HEK293 (cell line): ENCODE measurements at regions not wholly inside any gene's neighbourhood (a gene's known extent, or its start where the extent isn't known, plus 50 kb on each side); places are given as distances from the start of the nearest gene placed in this dataset.

ENCODE experiments used
- BCL11B ChIP-seq: fragments of 450-650 bp; formaldehyde crosslinking; IDR thresholded peaks from 2 replicates; pipeline ENCODE4 v1.5.1; 2016; ENCODE audit warnings: low read depth, missing biosample characterization, missing genetic modification characterization
- GFI1B ChIP-seq: fragments of 450-650 bp; formaldehyde crosslinking; IDR thresholded peaks from 2 replicates; pipeline ENCODE4 v1.5.1; 2016; ENCODE audit warnings: missing biosample characterization, missing genetic modification characterization
- GLIS1 ChIP-seq: fragments of 450-650 bp; formaldehyde crosslinking; IDR thresholded peaks from 2 replicates; pipeline ENCODE4 v1.5.1; 2016; ENCODE audit warnings: missing biosample characterization, missing genetic modification characterization
- GLIS2 ChIP-seq: fragments of 450-650 bp; formaldehyde crosslinking; IDR thresholded peaks from 2 replicates; pipeline ENCODE4 v1.5.1; 2016; ENCODE audit warnings: missing biosample characterization, missing genetic modification characterization
- HOXA7 ChIP-seq: sonication (generic); formaldehyde crosslinking; IDR thresholded peaks from 2 replicates; pipeline ENCODE4 v1.8.1; 2022; ENCODE audit warnings: missing genetic modification reagents, borderline replicate concordance
- OVOL3 ChIP-seq: fragments of 450-650 bp; formaldehyde crosslinking; IDR thresholded peaks from 2 replicates; pipeline ENCODE4 v1.5.1; 2016; ENCODE audit warnings: missing biosample characterization, missing genetic modification characterization
- PBX3 ChIP-seq: sonication (generic); formaldehyde crosslinking; IDR thresholded peaks from 2 replicates; pipeline ENCODE4 v1.8.1; 2022; ENCODE audit warnings: mild to moderate bottlenecking, moderate library complexity, missing genetic modification reagents
- SP7 ChIP-seq: fragments of 450-650 bp; formaldehyde crosslinking; IDR thresholded peaks from 2 replicates; pipeline ENCODE4 v1.5.1; 2016; ENCODE audit warnings: missing biosample characterization, missing genetic modification characterization
- YY2 ChIP-seq: fragments of 450-650 bp; formaldehyde crosslinking; IDR thresholded peaks from 2 replicates; pipeline ENCODE4 v1.5.1; 2016; ENCODE audit warnings: missing biosample characterization, missing genetic modification characterization
- ZBTB10 ChIP-seq: fragments of 450-650 bp; formaldehyde crosslinking; IDR thresholded peaks from 2 replicates; pipeline ENCODE4 v1.5.1; 2016; ENCODE audit warnings: missing biosample characterization, missing genetic modification characterization
- ZBTB20 ChIP-seq: fragments of 450-650 bp; formaldehyde crosslinking; IDR thresholded peaks from 2 replicates; pipeline ENCODE4 v1.5.1; 2016; ENCODE audit warnings: missing biosample characterization, missing genetic modification characterization
- ZBTB26 ChIP-seq: fragments of 450-650 bp; formaldehyde crosslinking; optimal IDR thresholded peaks from 2 replicates; pipeline ENCODE3; 2016; ENCODE audit warnings: missing biosample characterization, mild to moderate bottlenecking, missing genetic modification characterization
- ZEB2 ChIP-seq: fragments of 450-650 bp; formaldehyde crosslinking; IDR thresholded peaks from 2 replicates; pipeline ENCODE4 v1.5.1; 2016; ENCODE audit warnings: missing biosample characterization, missing genetic modification characterization
- ZFHX2 ChIP-seq: fragments of 450-650 bp; formaldehyde crosslinking; conservative IDR thresholded peaks from 2 replicates; pipeline ENCODE4 v1.5.1; 2016; ENCODE audit warnings: missing biosample characterization, missing genetic modification characterization
- ZFP37 ChIP-seq: fragments of 450-650 bp; formaldehyde crosslinking; IDR thresholded peaks from 2 replicates; pipeline ENCODE4 v1.5.1; 2016; ENCODE audit warnings: missing biosample characterization, missing genetic modification characterization
- ZIC2 ChIP-seq: fragments of 450-650 bp; formaldehyde crosslinking; IDR thresholded peaks from 2 replicates; pipeline ENCODE4 v1.5.1; 2016; ENCODE audit warnings: missing biosample characterization, missing genetic modification characterization
- ZNF2 ChIP-seq: fragments of 450-650 bp; formaldehyde crosslinking; IDR thresholded peaks from 2 replicates; pipeline ENCODE4 v1.5.1; 2016; ENCODE audit warnings: missing biosample characterization, missing genetic modification characterization
- ZNF214 ChIP-seq: fragments of 450-650 bp; formaldehyde crosslinking; IDR thresholded peaks from 2 replicates; pipeline ENCODE4 v1.5.1; 2017; ENCODE audit warnings: missing biosample characterization, mild to moderate bottlenecking, missing genetic modification characterization, borderline replicate concordance
- ZNF26 ChIP-seq: fragments of 450-650 bp; formaldehyde crosslinking; IDR thresholded peaks from 2 replicates; pipeline ENCODE4 v1.5.1; 2016; ENCODE audit warnings: missing biosample characterization, missing genetic modification characterization
- ZNF311 ChIP-seq: fragments of 450-650 bp; formaldehyde crosslinking; IDR thresholded peaks from 2 replicates; pipeline ENCODE4 v1.5.1; 2017; ENCODE audit warnings: missing biosample characterization, missing genetic modification characterization, borderline replicate concordance
- ZNF366 ChIP-seq: fragments of 450-650 bp; formaldehyde crosslinking; conservative IDR thresholded peaks from 2 replicates; pipeline ENCODE4 v1.5.1; 2016; ENCODE audit warnings: missing biosample characterization, missing genetic modification characterization
- ZNF398 ChIP-seq: fragments of 450-650 bp; formaldehyde crosslinking; IDR thresholded peaks from 2 replicates; pipeline ENCODE4 v1.5.1; 2017; ENCODE audit warnings: missing biosample characterization, missing genetic modification characterization
- ZNF501 ChIP-seq: fragments of 450-650 bp; formaldehyde crosslinking; IDR thresholded peaks from 2 replicates; pipeline ENCODE4 v1.5.1; 2016; ENCODE audit warnings: missing biosample characterization, missing genetic modification characterization
- ZNF513 ChIP-seq: fragments of 450-650 bp; IDR thresholded peaks from 2 replicates; pipeline ENCODE4 v1.5.1; 2018; ENCODE audit warnings: missing biosample characterization, missing genetic modification characterization
- ZNF549 ChIP-seq: fragments of 450-650 bp; IDR thresholded peaks from 2 replicates; pipeline ENCODE4 v1.5.1; 2018; ENCODE audit warnings: missing biosample characterization, missing genetic modification characterization, mild to moderate bottlenecking, inconsistent platforms, moderate library complexity
- ZNF600 ChIP-seq: fragments of 450-650 bp; formaldehyde crosslinking; IDR thresholded peaks from 2 replicates; pipeline ENCODE4 v1.5.1; 2016; ENCODE audit warnings: missing biosample characterization, missing genetic modification characterization
- ZNF660 ChIP-seq: fragments of 450-650 bp; IDR thresholded peaks from 2 replicates; pipeline ENCODE4 v1.5.1; 2018; ENCODE audit warnings: missing biosample characterization, mild to moderate bottlenecking, missing genetic modification characterization
- ZNF701 ChIP-seq: fragments of 450-650 bp; formaldehyde crosslinking; IDR thresholded peaks from 2 replicates; pipeline ENCODE4 v1.5.1; 2016; ENCODE audit warnings: missing biosample characterization, missing genetic modification characterization
- ZNF791 ChIP-seq: fragments of 450-650 bp; formaldehyde crosslinking; IDR thresholded peaks from 2 replicates; pipeline ENCODE4 v1.5.1; 2016; ENCODE audit warnings: missing biosample characterization, missing genetic modification characterization
- ZNF830 ChIP-seq: fragments of 450-650 bp; IDR thresholded peaks from 2 replicates; pipeline ENCODE4 v1.5.0; 2018; ENCODE audit warnings: missing biosample characterization, missing genetic modification characterization, low read depth, mild to moderate bottlenecking, moderate library complexity

- TF ChIP-seq ZBTB10 (tag by site-specific recombination), result peak; percentile 92
- TF ChIP-seq ZEB2, result 0 out of 2 replicates have a peak, but pooled peaks have one; percentile 20
- TF ChIP-seq ZNF600, result no peak
- TF ChIP-seq ZNF791 (tag by site-specific recombination), result no peak
- TF ChIP-seq GFI1B, result 0 out of 2 replicates have a peak, but pooled peaks have one; percentile 5
- TF ChIP-seq HOXA7 (CRISPR knock-in tag), result no peak
- peak; percentile 17; the same call in 1 of the 2 replicates for TF ChIP-seq ZNF2 (tag by site-specific recombination)
- no peak for TF ChIP-seq ZNF513 (tag by site-specific recombination)
- TF ChIP-seq ZNF549 (tag by site-specific recombination), result no peak
- peak; percentile 84 for TF ChIP-seq ZFHX2 (tag by site-specific recombination)
- TF ChIP-seq SP7 (tag by site-specific recombination), result peak; percentile 21; the same call in 1 of the 2 replicates
- TF ChIP-seq YY2 (tag by site-specific recombination), result no peak
- TF ChIP-seq ZNF311 (tag by site-specific recombination), result no peak
- TF ChIP-seq BCL11B (tag by site-specific recombination), result no peak
- peak; percentile 67 for TF ChIP-seq GLIS1 (tag by site-specific recombination)
- no peak for TF ChIP-seq ZFP37 (tag by site-specific recombination)
- peak; percentile 62 for TF ChIP-seq ZBTB26 (tag by site-specific recombination)
- TF ChIP-seq ZNF830 (tag by site-specific recombination), result no peak
- TF ChIP-seq ZNF366 (tag by site-specific recombination), result no peak
- TF ChIP-seq ZNF701 (tag by site-specific recombination), result no peak
- no peak for TF ChIP-seq PBX3 (CRISPR knock-in tag)
- peak; percentile 82; the same call in 1 of the 2 replicates for TF ChIP-seq GLIS2 (tag by site-specific recombination)
- peak; percentile 54; the same call in 1 of the 2 replicates for TF ChIP-seq ZIC2 (tag by site-specific recombination)
- no peak for TF ChIP-seq ZNF660 (tag by site-specific recombination)
- TF ChIP-seq ZNF214 (tag by site-specific recombination), result no peak
- TF ChIP-seq OVOL3 (tag by site-specific recombination), result no peak
- peak; percentile 41; the same call in 1 of the 2 replicates for TF ChIP-seq ZBTB20 (tag by site-specific recombination)
- TF ChIP-seq ZNF398 (tag by site-specific recombination), result peak; percentile 54; the same call in 1 of the 2 replicates
- no peak for TF ChIP-seq ZNF26 (tag by site-specific recombination)
- TF ChIP-seq ZNF501, result no peak
Observed at GRCh38 chr3:43998836-43999727, 242.6 kb upstream of the TOPAZ1 start (continued).
